ENCODE measurements at regions not wholly inside any gene's neighbourhood (a gene's known extent, or its start where the extent isn't known, plus 50 kb on each side); places are given as distances from the start of the nearest gene placed in this dataset.

- intact Hi-C loops (cut with micrococcal nuclease) = no loop called here
- Mint-ChIP-seq H3K27me3 (ENCODE audit: insufficient read depth, unreplicated experiment) (peaks cover 21% of the 10 kb centered on the region), H3K4me3 (ENCODE audit: unreplicated experiment) (no peak overlapping the region), H3K4me1 (ENCODE audit: insufficient read depth, unreplicated experiment) (peaks cover 3% of the 10 kb centered on the region), H3K36me3 (ENCODE audit: insufficient read depth, unreplicated experiment) (no peaks in the 10 kb centered on the region), H3K9me3 (ENCODE audit: unreplicated experiment) (no peaks in the 10 kb centered on the region), H3K27ac (ENCODE audit: low read depth, unreplicated experiment) (no peak overlapping the region)
- no peak for DNase-seq (ENCODE audit: unreplicated experiment)
- BruUV-seq (replicated peaks) = no TSS peak
- CTCF ChIA-PET = no interaction called here
- POLR2A ChIA-PET = interaction anchor here (0.6 kb wide), 1 partner anchor 110 kb away, joined by 3 read pairs; no protein-coding TSS in a partner anchor
- no peak for TF ChIP-seq CTCF (IDR thresholded peaks at IDR 0.05; ENCODE audit: unreplicated experiment)
These were observed 149.8 kb upstream of the IRX3 start for GRCh38 chr16:54436346-54436745.

GRCh38 chr16:54434859-54435258 lies 148.3 kb upstream of the IRX3 start:
- no peaks in the 10 kb centered on the region for H3K9me3 Mint-ChIP-seq (ENCODE audit: unreplicated experiment)
- no peaks in the 10 kb centered on the region for H3K36me3 Mint-ChIP-seq (ENCODE audit: insufficient read depth, unreplicated experiment)
- ChIA-PET CTCF (interaction anchor here (0.6 to 1.2 kb wide), 4 partner anchors 8 to 204 kb away, joined by 3 to 4 read pairs (median 3); no protein-coding TSS in a partner anchor), POLR2A (interaction anchor here (0.6 to 1.0 kb wide), 2 partner anchors 8 to 622 kb away, joined by 3 read pairs; no protein-coding TSS in a partner anchor)
- intact Hi-C loops (cut with micrococcal nuclease) = no loop called here
- H3K4me3 Mint-ChIP-seq (ENCODE audit: unreplicated experiment) = no peak overlapping the region
- no peak for DNase-seq (ENCODE audit: unreplicated experiment)
- no TSS peak for BruUV-seq (replicated peaks)
- peaks cover 13% of the 10 kb centered on the region for H3K4me1 Mint-ChIP-seq (ENCODE audit: insufficient read depth, unreplicated experiment)
- H3K27ac Mint-ChIP-seq (ENCODE audit: low read depth, unreplicated experiment) = no peak overlapping the region
- peaks cover 16% of the 10 kb centered on the region for H3K27me3 Mint-ChIP-seq (ENCODE audit: insufficient read depth, unreplicated experiment)
- no peak for TF ChIP-seq CTCF (IDR thresholded peaks at IDR 0.05; ENCODE audit: unreplicated experiment)

- DNase-seq (ENCODE audit: unreplicated experiment) = no peak
- POLR2A ChIA-PET = no interaction called here
- no peaks in the 10 kb centered on the region for H3K27me3 Mint-ChIP-seq (ENCODE audit: insufficient read depth, unreplicated experiment)
- intact Hi-C loops (cut with micrococcal nuclease) = no loop called here
- no peaks in the 10 kb centered on the region for H3K9me3 Mint-ChIP-seq (ENCODE audit: unreplicated experiment)
- CTCF ChIA-PET = no interaction called here
- no peak for TF ChIP-seq CTCF (IDR thresholded peaks at IDR 0.05; ENCODE audit: unreplicated experiment)
- peaks cover 13% of the 10 kb centered on the region for H3K4me1 Mint-ChIP-seq (ENCODE audit: insufficient read depth, unreplicated experiment)
- BruUV-seq (replicated peaks) = no TSS peak
- no peak overlapping the region for H3K4me3 Mint-ChIP-seq (ENCODE audit: unreplicated experiment)
- H3K27ac Mint-ChIP-seq (ENCODE audit: low read depth, unreplicated experiment) = no peak overlapping the region
- H3K36me3 Mint-ChIP-seq (ENCODE audit: insufficient read depth, unreplicated experiment) = no peaks in the 10 kb centered on the region
These were observed 146.3 kb upstream of the IRX3 start for GRCh38 chr16:54432897-54433229.

GRCh38 chr16:54431997-54432896 lies 145.7 kb upstream of the IRX3 start:
- no peak for DNase-seq (ENCODE audit: unreplicated experiment)
- TF ChIP-seq CTCF (IDR thresholded peaks at IDR 0.05; ENCODE audit: unreplicated experiment) = no peak
- no peaks in the 10 kb centered on the region for H3K27me3 Mint-ChIP-seq (ENCODE audit: insufficient read depth, unreplicated experiment)
- H3K27ac Mint-ChIP-seq (ENCODE audit: low read depth, unreplicated experiment) = no peak overlapping the region
- H3K9me3 Mint-ChIP-seq (ENCODE audit: unreplicated experiment) = no peaks in the 10 kb centered on the region
- BruUV-seq (replicated peaks) = no TSS peak
- peaks cover 13% of the 10 kb centered on the region for H3K4me1 Mint-ChIP-seq (ENCODE audit: insufficient read depth, unreplicated experiment)
- ChIA-PET CTCF (no interaction called here), POLR2A (interaction anchor here (1.0 to 2.9 kb wide), 3 partner anchors 11 to 146 kb away, joined by 4 to 7 read pairs (median 6); partner anchors contain the start of gene IRX3)
- H3K36me3 Mint-ChIP-seq (ENCODE audit: insufficient read depth, unreplicated experiment) = no peaks in the 10 kb centered on the region
- H3K4me3 Mint-ChIP-seq (ENCODE audit: unreplicated experiment) = no peak overlapping the region
- intact Hi-C loops (cut with micrococcal nuclease) = no loop called here
